ENCODE measurements at regions not wholly inside any gene's neighbourhood (a gene's known extent, or its start where the extent isn't known, plus 50 kb on each side); places are given as distances from the start of the nearest gene placed in this dataset.
"Not testable (repeated sequence)": the region's sequence is repeated elsewhere in the genome, so short reads cannot be mapped to it uniquely, and the experiment has no call there.

DNA sequence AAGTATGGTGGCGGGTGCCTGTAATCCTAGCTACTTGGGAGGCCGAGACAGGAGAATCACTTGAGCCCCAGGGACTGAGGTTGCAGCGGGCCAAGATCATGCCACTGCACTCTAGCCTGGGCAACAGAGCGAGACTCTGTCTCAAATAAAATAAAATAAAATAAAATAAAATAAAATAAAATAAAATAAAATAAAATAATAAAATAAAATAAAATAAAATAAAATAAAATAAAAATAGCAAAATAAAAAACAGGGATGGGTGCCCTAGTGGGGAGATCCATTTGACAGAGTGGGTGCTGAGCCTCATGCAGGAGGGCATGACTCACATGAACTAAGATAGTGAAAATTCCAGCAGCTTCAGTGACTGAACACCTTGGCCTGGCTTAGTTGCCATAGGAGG lies 460.7 kb downstream of the PLPP3 start:
- not testable (repeated sequence) for TF ChIP-seq POLR2A (IDR thresholded peaks at IDR 0.05; ENCODE audit: low read depth, low read length); POLR2AphosphoS5 (IDR thresholded peaks at IDR 0.05; ENCODE audit: low read depth, low read length); POU2F2 (IDR thresholded peaks at IDR 0.05; ENCODE audit: low read depth, low read length); TAF1 (IDR thresholded peaks at IDR 0.05; ENCODE audit: low read depth, low read length); PAX5 (IDR thresholded peaks at IDR 0.05; ENCODE audit: insufficient read depth, low read length, severe bottlenecking); SPI1 (IDR thresholded peaks at IDR 0.05; ENCODE audit: low read depth, low read length)
